Gastrocnemius medialis (tissue), 4 donors: ENCODE measurements at regions not wholly inside any gene's neighbourhood (a gene's known extent, or its start where the extent isn't known, plus 50 kb on each side); places are given as distances from the start of the nearest gene placed in this dataset.

Experiments
- ATAC-seq, 2 donors: fragments of 150-250 bp; one replicate each; pipeline ENCODE4 v1.9.1; 2016
- DNase-seq, 2 donors: peaks; one replicate each; pipeline ENCODE4 v3.0.0-alpha.2; 2019
- H3K27ac ChIP-seq, 4 donors: fragments of 200-600 bp; sonication (generic); 1 replicate in 1 of 4; 2 replicates in 3 of 4; pipeline ENCODE4 v1.5.1; 2016 to 2018; ENCODE audit warnings: mild to moderate bottlenecking in 2 of 4, moderate library complexity in 1 of 4
- H3K27me3 ChIP-seq, 3 donors: fragments of 200-600 bp; sonication (generic) in 2 of 3; 1 replicate in 1 of 3; 2 replicates in 2 of 3; pipeline versions ENCODE4 v1.5.1 to v1.6.0; 2016 to 2019; ENCODE audit warnings: mild to moderate bottlenecking in 1 of 3, moderate library complexity in 1 of 3
- H3K36me3 ChIP-seq, 2 donors: fragments of 200-600 bp; sonication (generic) in 1 of 2; one replicate each; pipeline ENCODE4 v1.5.1; 2017 to 2018
- H3K4me1 ChIP-seq, 2 donors: fragments of 200-600 bp; sonication (generic) in 1 of 2; one replicate each; pipeline ENCODE4 v1.5.1; 2016 to 2017; ENCODE audit warnings: mild to moderate bottlenecking in 2 of 2
- H3K4me3 ChIP-seq, 4 donors: fragments of 200-600 bp; sonication (generic) in 3 of 4; 1 replicate in 1 of 4; 2 replicates in 3 of 4; pipeline ENCODE4 v1.5.1; 2016 to 2019; ENCODE audit warnings: mild to moderate bottlenecking in 2 of 4
- H3K9me3 ChIP-seq, 3 donors: fragments of 200-600 bp; sonication (generic) in 2 of 3; 1 replicate in 1 of 3; 2 replicates in 2 of 3; pipeline ENCODE4 v1.5.1; 2016 to 2019
- CTCF ChIP-seq, 5 experiments: fragments of 450-650 bp in 3 of 5; fragments of 200-600 bp in 2 of 5; sonication (generic) in 2 of 5; IDR thresholded peaks in 4 of 5; conservative IDR thresholded peaks in 1 of 5; 1 replicate in 4 of 5; 2 replicates in 1 of 5; pipeline ENCODE4 v1.5.1; 2016 to 2019; ENCODE audit warnings: antibody characterized with exemption in 5 of 5, mild to moderate bottlenecking in 3 of 5, moderate library complexity in 3 of 5
- POLR2A ChIP-seq, 2 donors: fragments of 450-650 bp; IDR thresholded peaks; one replicate each; pipeline ENCODE4 v1.6.1; 2017; ENCODE audit warnings: antibody characterized with exemption in 2 of 2, mild to moderate bottlenecking in 2 of 2, moderate library complexity in 2 of 2
- in situ Hi-C, 4 donors: fragments of 200-750 bp; cut with MboI; loops; one replicate each; pipeline versions ENCODE4 v1.15.0 to v1.8.0; 2017; ENCODE audit warnings: low sequenced_read_pairs in 4 of 4
- intact Hi-C: fragments of 100-400 bp; cut with DNase I; formaldehyde crosslinking; loops from one replicate; pipeline ENCODE4 v1.15.1; 2023; ENCODE audit warnings: low total_unique reads

- Histone ChIP-seq H3K36me3 (no peaks in the 10 kb centered on the region), H3K9me3 (peaks cover 0 to 6% (median 0%) of the 10 kb centered on the region in 3 donors), H3K4me1 (no peaks in the 10 kb centered on the region), H3K27me3 (no peaks in the 10 kb centered on the region), H3K4me3 (no peak overlapping the region), H3K27ac (no peak overlapping the region)
- DNase-seq (no peak), ATAC-seq (no peak)
- intact Hi-C loops: no loop called here
- in situ Hi-C loops: no loop called here
- TF ChIP-seq CTCF (IDR thresholded peaks at IDR 0.05 in 4 of 5, conservative IDR thresholded peaks at IDR 0.05 in 1 of 5) (no peak), POLR2A (IDR thresholded peaks at IDR 0.05) (no peak)
These were observed 244.8 kb upstream of the SYNCRIP start for GRCh38 chr6:85887461-85887860.

DNA sequence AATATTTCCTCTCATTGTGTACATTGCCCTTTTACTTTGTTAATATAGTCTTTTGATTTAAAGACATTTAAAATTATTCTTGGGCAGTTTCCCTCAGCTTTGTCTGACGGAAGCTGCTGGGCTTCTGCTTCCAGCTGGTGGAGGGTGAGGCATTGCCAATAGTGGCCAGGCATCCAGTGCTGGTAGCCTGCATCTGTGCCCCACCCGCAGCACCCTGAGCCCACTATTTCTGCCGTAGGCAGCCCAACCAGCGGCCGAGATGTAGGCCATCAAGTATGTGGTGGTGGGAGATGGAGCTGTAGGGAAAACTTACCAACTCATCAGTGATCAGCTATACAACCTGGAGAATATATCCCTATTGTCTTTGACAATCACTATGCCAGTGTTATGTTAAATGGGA is 226.0 kb upstream of the SYNCRIP start:
- no peak for DNase-seq
- no peak overlapping the region for H3K27ac ChIP-seq
- intact Hi-C loops (no loop called here), in situ Hi-C loops (no loop called here)
- peaks cover 7 to 15% of the 10 kb centered on the region in 2 donors for H3K4me1 ChIP-seq
- TF ChIP-seq CTCF (IDR thresholded peaks at IDR 0.05 in 4 of 5, conservative IDR thresholded peaks at IDR 0.05 in 1 of 5) (no peak), POLR2A (IDR thresholded peaks at IDR 0.05) (no peak)
- H3K27me3 ChIP-seq: no peaks in the 10 kb centered on the region
- no peaks in the 10 kb centered on the region for H3K9me3 ChIP-seq
- no peaks in the 10 kb centered on the region for H3K36me3 ChIP-seq
- no peak overlapping the region for H3K4me3 ChIP-seq
- no peak for ATAC-seq

DNA sequence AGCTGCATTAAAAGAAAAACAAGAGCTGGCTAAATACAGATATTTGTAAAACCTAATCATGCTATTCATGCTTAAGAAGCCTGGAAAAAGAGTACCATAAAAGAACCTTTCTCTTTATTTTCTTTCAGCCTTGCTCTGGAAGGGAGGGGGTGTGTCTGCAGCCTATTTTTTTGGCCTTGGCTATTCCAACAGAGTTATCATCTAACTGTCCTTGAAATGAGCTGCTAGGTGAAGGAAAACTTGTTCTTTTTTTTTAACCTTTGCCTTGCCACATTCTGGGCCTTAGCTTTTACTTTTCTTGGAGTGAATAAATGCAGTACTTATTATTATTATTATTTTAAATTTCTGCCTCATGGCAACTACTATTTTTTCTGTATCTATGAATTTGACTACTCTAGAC is 224.9 kb upstream of the SYNCRIP start:
- TF ChIP-seq CTCF (IDR thresholded peaks at IDR 0.05 in 4 of 5, conservative IDR thresholded peaks at IDR 0.05 in 1 of 5) (no peak), POLR2A (IDR thresholded peaks at IDR 0.05) (no peak)
- in situ Hi-C loops (no loop called here), intact Hi-C loops (no loop called here)
- Histone ChIP-seq H3K9me3 (no peaks in the 10 kb centered on the region), H3K27ac (no peak overlapping the region), H3K36me3 (no peaks in the 10 kb centered on the region), H3K4me1 (peaks cover 7 to 15% of the 10 kb centered on the region in 2 donors), H3K4me3 (no peak overlapping the region), H3K27me3 (no peaks in the 10 kb centered on the region)
- ATAC-seq (no peak), DNase-seq (no peak)

GRCh38 chr6:85866758-85867401 is 224.2 kb upstream of the SYNCRIP start:
- TF ChIP-seq CTCF (IDR thresholded peaks at IDR 0.05 in 4 of 5, conservative IDR thresholded peaks at IDR 0.05 in 1 of 5) (no peak), POLR2A (IDR thresholded peaks at IDR 0.05) (no peak)
- in situ Hi-C loops (no loop called here), intact Hi-C loops (no loop called here)
- Histone ChIP-seq H3K27me3 (no peaks in the 10 kb centered on the region), H3K36me3 (no peaks in the 10 kb centered on the region), H3K4me1 (peaks cover 7 to 15% of the 10 kb centered on the region in 2 donors), H3K9me3 (no peaks in the 10 kb centered on the region), H3K4me3 (peak overlapping the region; percentile 21 to 61 (median 54)), H3K27ac (peak overlapping the region in 1 of 4 donors; percentile 71)
- ATAC-seq (peak in 1 of 2 donors; percentile 49), DNase-seq (no peak)

- H3K27me3 ChIP-seq: no peaks in the 10 kb centered on the region
- peaks cover 7 to 15% of the 10 kb centered on the region in 2 donors for H3K4me1 ChIP-seq
- DNase-seq: no peak
- intact Hi-C loops: no loop called here
- H3K27ac ChIP-seq: peak overlapping the region in 3 of 4 donors; percentile 23 to 71 (median 49)
- peak; percentile 23 to 65 for ATAC-seq
- in situ Hi-C loops: no loop called here
- no peaks in the 10 kb centered on the region for H3K36me3 ChIP-seq
- TF ChIP-seq CTCF (IDR thresholded peaks at IDR 0.05 in 4 of 5, conservative IDR thresholded peaks at IDR 0.05 in 1 of 5): no peak
- no peak for TF ChIP-seq POLR2A (IDR thresholded peaks at IDR 0.05)
- H3K4me3 ChIP-seq: peak overlapping the region; percentile 21 to 61 (median 54)
- no peaks in the 10 kb centered on the region for H3K9me3 ChIP-seq
These were observed 223.7 kb upstream of the SYNCRIP start for GRCh38 chr6:85866370-85866730.
